Left hindlimb (tissue), 1 donor: ENCODE measurements at regions not wholly inside any gene's neighbourhood (a gene's known extent, or its start where the extent isn't known, plus 50 kb on each side); places are given as distances from the start of the nearest gene placed in this dataset.
"Not testable (repeated sequence)": the region's sequence is repeated elsewhere in the genome, so short reads cannot be mapped to it uniquely, and the experiment has no call there.

Source experiments
- DNase-seq: peaks from one replicate; pipeline ENCODE4 v3.0.0-alpha.2; 2018

DNA sequence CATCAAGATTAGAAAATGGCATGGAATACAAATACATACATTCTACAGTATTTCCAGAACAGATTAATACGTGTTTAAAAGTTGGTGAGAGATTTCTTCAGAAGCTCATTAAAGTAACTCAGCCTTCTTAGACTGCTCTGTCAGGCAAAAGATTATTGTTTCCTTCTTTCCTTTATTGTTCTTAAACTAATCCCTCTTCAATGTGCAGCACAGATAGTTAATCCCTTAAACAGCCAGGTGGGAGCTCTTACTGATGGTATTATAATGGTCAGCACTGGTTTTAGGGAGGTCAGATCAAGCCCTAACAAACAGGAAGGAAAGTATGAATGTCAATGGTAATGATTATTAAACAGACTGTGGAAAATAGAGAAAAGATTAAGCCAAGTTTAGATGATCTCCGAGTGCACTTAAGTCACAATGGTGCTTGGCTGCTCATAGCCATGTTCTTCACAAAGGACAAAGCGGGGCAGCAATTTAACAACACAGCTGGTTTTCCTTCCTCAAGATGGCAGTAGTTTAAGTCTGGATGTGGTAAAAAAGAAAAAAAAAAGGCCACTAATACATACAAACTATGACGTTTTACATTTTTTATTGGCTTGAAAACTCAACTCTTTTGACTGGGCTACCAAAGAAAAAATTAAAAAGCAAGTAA is 992.6 kb downstream of the PCDH9 start:
- no peak for DNase-seq

DNA sequence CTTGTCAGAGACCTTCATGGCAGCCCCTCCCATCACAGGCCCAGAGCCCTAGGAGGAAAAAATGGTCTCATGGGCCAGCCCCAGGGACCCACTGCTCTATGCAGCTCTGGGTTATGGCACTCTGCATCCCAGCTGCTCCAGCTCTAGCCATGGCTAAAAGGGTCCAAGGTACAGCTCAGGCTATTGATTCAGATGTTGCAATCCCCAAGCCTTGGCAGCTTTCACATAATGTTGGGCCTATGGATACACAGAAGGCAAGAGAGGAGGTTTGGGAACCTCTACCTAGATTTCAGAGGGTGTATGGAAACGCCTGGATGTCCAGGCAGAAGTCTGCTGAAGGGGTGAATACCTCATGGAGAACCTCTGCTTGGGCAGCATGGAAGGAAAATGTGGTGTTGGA is 996.0 kb downstream of the PCDH9 start:
- no peak for DNase-seq

DNA sequence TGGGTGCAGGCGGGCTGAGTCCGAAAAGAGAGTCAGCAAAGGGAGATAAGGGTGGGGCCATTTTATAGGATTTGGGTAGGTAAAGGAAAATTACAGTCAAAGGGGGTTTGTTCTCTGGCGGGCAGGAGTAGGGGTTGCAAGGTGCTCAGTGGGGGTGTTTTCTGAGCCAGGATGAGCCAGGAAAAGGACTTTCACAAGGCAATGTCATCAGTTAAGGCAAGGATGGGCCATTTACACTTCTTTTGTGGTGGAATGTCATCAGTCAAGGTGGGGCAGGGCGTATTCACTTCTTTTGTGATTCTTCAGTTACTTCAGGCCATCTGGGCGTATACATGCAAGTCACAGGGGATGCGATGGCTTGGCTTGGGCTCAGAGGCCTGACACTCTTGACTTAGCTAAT is 998.2 kb downstream of the PCDH9 start:
- not testable (repeated sequence) for DNase-seq

DNA sequence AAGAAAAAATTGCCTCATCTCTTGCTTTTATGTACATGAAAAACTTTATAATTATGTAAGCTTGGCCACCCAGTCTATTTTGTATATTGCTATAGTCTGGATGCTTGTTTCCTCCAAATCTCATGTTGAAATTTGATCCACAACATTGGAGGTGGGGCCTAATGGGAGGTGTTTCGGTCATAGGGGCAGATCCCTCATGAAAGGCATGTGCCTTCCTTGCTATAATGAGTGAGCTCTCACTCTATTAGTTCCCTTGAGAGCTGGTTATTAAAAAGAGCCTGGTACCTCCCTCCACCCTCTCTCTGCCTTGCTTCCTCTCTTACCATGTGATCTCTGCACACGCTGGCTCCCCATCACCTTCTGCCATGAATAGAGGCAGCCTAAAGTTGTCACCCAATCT is 1005.1 kb downstream of the PCDH9 start:
- DNase-seq, result no peak

DNA sequence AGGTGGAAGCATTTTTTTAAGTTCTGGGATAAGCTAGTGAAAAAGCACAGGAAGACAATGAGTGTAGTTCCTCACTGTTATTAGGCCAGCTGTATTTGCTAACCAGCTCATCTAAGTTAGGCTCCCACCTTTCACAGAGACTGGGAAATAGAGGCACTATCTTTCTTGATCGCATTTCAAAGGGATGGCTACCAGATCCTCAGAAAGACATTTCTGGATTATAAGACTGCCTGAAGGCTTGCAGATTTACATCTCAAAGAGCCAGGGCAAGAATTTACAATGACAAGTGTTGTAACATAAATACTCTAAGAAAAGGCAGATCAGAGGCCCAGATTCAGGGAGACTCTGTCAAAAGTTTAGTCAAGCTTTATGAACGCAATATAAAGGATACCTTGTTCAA is 1005.5 kb downstream of the PCDH9 start:
- no peak for DNase-seq

DNA sequence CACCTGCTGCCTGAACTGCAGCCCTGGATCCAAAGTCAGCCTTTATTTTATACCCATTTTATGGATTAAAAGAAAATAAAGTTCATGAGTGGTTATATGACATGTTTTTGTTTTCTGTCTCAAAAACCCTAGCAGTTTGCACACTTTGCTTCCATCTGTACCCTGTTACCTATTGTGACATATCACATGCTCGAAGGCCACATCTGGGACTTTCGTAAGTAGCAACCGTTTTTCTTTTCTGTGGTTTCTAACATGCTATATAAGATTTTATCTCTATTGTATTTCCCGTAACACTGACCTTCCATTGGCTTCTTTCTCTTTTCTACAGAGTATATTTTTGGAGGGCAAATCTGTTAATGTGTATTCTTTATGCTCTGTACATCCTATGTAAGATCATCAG is 1007.2 kb downstream of the PCDH9 start:
- no peak for DNase-seq

DNA sequence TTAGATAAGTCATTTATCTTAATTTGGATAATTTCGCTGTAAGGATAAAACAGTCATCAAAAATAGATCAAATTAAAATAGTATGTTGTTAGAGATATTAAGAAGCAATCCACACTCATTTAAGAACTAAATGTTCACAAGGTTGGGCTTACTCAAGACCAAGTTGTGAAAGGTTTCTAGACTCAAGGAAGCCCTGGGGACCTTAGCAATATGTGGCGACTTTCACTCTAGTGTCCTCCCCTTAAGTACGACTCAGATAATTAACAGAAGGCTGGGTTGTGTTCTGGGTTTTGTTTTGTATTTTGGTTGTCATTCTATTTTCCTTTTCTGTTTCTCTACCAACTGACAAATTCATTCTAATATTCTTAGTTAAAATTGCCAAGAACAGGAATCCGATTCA is 1008.0 kb downstream of the PCDH9 start:
- DNase-seq, result no peak

DNA sequence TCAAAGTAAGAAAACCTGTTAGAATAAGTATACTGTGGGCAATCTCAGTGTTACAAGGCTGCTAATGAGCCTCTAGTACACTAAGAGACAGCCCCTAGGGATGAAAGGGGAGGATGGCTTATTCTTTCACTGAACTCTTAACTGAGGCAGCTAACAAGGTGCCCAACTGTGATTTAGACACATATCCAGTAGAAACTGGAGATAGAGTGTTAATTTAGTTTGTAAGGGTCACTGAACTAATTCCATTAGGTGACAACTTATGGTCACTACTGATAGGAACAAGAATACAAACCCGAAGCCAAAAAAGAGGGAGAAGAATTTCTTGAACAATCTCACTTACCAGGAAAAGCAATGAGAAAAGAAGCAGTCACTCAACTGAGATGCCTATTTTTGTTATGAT is 1010.6 kb downstream of the PCDH9 start:
- no peak for DNase-seq

DNA sequence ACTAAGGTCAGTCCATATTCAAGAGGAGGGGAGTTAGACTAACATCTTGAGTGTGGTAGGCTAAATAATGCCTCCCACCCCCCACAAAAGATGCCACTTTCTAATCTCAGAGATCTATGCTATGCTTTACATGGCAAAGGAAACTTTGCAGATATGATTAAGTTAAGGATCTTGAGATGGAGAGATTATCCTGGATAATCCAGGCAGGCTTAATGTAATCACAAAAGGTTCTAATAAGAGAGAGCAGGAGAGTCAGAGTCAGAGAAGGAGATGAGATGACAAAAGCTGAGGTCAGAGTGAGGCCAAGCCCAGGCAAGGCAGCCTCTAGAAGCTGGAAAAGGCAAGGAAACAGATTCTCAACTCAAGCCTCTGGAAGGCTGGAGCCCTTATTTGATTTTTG is 1011.6 kb downstream of the PCDH9 start:
- no peak for DNase-seq

DNA sequence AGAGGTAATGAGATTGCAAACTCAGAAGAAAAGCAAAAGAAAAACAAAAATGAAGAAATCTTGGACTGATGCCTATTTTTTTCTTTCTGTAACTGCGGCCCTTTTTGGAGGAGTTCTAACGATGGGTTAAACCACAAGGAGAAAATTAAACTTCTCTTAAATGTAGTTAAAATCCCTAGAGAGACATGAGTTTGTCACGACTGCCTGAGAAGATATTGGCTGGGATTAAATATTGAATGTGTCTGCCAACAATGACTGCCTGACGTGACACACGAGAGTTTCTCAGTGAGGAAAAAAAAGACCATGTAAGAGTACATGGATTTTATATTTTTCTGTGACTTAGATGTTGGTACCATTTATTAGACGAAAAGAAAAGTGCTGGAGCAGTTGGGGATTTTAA is 1013.4 kb downstream of the PCDH9 start:
- no peak for DNase-seq

DNA sequence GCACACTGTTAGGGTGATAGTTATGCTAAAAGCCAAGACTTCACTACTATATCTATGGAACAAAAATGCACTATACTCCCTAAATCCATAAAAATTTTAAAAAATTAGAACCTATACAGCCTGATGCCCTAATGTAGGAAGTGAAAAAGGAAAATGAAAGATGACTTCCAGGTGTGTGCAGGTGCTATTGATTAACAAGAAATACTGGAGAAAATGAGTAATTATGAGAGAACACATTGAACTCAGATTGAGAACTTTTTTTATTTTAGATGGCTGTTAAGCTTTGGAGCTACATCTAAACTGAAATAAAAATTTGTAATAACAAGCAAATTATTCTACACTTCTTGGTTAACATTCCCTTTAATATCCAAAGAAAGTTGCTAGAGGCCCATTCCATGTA is 1015.7 kb downstream of the PCDH9 start:
- DNase-seq, result no peak

DNA sequence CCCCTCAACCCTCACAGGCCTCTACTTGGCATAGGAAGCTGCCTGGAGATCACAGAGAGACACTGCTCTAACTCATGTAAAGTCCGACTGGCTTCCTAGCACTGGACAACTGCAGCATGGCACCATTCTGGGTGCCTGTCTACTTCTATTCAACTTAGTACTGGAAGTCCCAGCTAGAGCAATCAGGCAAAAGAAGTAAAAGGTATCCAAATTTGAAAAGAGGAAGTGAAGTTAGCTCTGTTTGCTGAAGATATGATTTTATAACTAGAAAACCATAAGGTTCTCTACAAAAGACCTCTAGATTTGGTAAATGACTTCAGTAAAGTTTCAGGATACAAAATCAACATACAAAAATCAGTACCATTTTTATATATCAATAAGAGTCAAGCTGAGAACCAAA is 1017.6 kb downstream of the PCDH9 start:
- no peak for DNase-seq

DNA sequence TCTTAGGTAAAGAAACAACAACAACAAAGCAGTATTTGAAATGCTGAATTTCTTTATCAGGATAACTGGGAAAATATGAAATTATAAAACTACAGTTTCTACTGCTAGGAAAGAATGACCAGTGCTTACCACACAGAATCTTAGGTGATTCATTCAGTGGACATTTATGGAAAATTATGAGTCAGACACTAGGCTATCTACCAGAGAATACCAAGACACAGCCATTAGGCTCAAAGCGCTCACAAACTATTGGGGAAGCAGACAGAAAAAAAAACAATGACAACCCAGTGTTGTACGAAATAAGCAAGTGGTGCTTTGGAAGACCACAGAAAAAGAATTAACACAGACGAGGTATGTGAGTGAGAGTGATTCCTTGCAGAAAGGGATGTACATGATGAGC is 1019.5 kb downstream of the PCDH9 start:
- no peak for DNase-seq

DNA sequence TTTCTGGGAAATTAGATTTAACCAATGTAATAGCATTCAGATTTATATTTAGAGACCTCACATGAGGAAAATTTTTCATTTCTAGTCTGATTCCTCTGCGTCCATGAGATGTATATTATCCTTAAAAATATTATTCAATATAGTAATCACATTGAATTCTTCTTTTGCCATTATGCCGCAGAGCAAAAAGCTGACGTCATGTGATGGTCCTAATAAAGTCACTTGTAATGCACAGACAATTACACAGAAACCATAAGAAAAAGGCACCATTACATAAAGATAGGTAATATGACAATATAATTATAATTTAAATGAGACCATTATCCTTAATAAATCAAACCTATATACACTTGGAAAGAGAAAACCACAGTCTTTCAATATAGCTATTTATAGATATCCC is 1021.5 kb downstream of the PCDH9 start:
- no peak for DNase-seq

DNA sequence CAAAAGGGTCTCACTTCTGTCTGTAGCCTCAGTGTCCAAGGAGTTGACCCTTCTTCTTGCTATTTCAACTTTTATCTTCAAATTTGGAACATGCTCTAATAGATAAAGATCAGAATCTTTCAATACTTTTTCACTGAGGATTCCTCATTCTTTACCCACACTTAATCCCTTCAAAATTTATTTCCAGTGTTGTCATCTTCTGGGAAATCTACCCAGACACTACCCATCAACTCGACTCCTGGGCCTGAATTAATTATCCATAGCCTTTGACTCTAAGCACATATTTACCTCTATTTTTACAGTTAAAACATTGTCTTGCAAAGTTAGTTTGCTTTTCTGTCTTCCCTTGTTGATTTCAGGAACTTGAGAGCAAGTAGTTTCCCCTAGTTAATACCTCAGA is 1022.5 kb downstream of the PCDH9 start:
- no peak for DNase-seq

DNA sequence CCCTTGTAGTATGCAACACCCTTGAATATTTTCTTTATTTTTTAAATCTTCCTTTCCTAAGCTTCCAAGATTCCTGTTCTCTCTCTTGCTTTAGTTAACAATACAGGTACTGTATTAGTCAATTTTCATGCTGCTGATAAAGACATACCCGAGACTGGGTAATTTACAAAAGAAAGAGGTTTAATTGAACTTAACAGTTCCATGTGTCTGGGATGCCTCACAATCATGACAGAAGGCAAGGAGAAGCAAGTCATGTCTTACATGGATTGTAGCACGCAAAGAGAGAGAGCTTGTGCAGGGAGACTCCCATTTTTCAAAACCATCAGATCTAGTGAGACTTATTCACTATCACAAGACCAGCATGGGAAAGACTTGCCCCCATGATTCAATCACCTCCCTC is 1024.3 kb downstream of the PCDH9 start:
- DNase-seq, result no peak

DNA sequence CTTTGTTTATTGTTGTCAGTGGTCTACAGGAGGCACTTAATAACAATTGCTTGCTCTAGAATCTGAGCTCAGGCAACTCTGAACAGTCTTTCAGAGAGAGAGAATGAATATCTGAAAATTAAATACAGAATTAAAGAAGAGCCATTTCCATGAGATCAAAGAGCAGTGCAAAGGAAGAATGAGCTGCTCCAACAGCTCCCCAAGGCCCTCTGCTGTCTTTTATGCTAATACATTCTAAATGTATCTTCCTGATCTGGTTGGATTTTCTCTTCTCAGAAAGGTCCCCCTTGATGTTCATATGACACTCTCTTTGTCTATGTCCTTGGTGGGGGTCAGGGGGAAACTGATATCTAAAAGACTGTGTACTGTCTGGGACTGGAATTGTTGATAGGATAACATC is 1029.6 kb downstream of the PCDH9 start:
- no peak for DNase-seq

DNA sequence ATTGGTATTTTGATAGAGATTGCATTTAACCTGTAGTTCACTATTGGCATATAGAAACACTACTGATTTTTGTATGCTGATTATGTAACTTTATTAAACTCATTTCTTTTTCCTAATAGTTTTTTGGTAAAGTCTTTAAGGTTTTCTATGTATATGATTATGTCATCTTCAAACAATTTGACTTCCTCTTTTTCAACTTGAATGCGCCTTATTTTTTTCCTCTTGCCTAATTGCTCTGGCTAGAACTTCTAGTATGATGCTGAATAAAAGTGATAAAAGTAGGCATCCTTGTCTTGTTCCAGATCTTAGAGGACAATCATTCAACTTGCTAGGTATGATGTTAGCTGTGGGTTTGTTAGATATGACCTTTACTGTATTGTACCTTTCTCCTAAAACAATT is 1034.9 kb downstream of the PCDH9 start:
- no peak for DNase-seq

DNA sequence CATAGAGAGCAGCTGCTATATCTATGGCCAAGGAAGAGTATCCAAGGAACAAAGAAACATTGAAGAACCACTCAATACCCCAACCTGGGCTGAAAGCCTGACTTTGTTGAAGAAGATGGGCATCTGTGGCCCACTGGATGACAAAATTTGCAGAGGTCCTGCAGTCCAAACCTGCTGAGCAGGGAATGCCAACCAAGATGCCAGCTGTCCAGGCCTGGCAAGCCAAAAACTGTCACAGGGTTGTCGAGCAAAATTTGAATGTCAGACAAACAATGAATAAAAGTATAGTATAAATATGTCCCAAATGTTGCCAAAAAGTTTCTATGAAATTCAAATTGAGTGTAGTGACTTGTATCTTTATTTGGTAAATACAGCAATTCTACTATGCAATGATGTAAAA is 1040.2 kb downstream of the PCDH9 start:
- DNase-seq, result no peak

DNA sequence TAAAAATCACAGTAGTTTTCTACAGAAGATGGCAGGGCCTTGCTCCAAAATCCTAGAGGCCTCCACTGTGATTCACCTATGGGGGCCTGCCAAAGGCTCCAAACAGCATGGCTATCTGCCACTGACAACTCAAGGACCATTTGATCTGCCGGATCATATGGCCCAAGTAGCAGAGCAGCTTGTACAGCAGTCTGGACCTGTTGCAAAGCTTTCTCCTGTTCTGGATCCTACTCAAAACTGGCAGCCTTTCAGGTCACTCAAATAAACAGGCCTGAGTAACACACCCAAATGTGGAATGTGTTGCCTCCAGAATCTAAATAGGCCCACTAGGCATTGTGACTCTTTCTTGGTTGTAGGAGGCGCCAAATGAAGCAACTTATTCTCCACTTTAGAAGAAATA is 1049.3 kb downstream of the PCDH9 start:
- no peak for DNase-seq

DNA sequence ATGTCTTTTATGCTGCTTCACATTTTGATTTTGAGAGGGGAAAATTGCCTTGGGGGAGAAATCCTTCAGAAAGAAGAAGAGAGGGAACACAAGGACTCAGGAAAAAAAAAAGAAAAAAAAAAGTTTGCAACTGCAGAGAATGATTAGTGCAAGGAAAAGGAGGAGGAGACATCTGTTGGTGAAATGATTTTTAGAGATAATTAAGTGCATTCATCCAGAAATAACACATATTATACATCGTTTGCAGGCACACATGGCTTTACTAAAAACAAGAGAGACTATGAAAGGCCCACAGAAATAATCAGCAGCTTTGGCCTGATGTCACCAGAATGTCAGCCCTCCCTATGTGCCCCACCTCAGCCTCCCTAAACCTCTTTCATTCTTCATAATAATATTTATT is 1058.2 kb downstream of the PCDH9 start:
- DNase-seq, result no peak

DNA sequence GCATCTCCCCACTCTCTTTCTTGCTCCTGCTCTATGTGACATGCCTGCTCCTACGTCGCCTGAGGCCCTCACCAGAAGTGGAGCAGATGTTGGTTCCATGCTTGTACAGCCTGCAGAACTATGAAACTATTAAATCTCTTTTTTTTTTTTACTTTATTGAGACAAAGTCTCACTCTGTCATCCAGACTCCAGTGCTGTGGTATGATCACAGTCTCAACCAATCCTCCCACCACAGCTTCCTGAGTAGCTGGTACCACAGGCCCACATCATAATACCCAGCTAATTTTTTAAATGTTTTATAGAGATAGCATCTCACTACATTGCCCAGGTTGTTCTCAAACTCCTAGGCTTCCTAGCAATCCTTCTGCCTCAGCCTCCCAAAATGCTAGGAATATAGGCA is 1067.7 kb downstream of the PCDH9 start:
- DNase-seq, result no peak

DNA sequence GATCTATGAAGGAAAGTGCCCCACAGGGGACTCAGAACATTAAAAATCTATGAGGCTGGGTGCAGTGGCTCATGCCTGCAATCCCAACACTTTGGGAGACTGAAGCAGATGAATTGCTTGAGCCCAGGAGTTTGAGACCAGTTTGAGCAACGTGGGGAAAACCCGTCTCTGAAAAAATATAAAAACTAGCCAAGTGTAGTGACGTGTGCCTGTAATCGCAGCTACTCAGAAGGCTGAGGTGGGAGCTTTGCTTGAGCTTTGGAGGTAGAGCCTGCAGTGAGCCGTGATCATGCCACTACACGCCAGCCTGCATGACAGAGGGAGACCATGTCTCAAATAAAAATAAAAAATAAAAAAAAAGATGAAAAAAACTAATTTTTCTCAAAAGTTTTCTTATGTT is 1070.6 kb downstream of the PCDH9 start:
- no peak for DNase-seq

DNA sequence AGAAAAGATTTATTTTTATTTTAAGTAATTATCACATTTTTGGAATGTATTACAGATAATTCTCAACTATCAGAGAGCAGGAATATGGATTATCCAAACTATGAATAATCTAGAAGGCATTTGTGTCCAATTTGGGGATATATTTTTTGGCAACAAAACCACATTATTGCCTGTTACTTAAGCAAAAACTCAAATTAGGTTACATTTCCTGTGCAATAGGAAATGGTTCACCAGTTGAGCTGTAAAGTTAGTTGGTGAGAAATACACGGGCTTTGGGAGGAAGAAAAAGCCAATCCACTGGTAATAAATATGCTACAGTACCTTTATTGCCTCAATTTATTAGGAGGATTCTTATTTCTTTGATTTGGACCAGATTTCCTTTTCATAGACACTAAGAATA is 1075.2 kb downstream of the PCDH9 start:
- no peak for DNase-seq

DNA sequence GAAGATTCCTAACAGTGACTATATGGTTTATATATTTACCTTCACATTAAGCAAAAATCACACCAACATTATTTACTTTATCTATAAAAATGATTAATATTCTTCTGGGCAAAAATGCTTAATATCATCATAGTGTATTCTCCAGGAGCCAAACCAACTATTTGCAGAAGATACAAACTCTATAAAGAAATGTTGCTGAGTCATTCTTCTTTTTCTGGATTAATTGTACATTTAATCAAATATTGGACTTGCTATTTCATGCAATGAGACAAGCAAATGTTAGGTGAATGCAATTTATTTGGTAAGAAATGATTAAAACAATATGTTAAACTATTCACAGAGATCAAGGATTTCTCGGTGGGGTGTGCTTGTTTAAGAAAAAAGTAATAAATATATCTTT is 1075.8 kb downstream of the PCDH9 start:
- no peak for DNase-seq

DNA sequence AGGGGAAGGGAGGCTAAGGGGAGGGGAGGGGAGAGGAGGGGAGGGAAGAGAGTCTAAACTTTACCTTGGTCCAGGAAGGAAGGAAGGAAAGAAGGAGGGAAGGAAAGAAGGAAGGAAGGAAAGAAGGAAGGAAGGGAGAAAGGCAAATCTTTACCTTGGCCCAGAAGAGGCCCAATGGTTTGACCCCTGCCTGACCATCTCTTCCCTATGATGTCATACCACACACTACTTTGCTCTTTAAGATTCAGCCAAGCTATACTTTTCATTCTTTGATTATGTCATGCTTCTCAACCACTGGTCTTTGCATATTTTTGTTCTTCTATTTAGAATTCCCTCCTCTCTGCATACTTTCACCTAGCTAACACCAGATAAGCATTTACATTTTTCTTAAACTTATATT is 1077.5 kb downstream of the PCDH9 start:
- DNase-seq, result no peak
